ENCODE measurements at regions not wholly inside any gene's neighbourhood (a gene's known extent, or its start where the extent isn't known, plus 50 kb on each side); places are given as distances from the start of the nearest gene placed in this dataset.

DNA sequence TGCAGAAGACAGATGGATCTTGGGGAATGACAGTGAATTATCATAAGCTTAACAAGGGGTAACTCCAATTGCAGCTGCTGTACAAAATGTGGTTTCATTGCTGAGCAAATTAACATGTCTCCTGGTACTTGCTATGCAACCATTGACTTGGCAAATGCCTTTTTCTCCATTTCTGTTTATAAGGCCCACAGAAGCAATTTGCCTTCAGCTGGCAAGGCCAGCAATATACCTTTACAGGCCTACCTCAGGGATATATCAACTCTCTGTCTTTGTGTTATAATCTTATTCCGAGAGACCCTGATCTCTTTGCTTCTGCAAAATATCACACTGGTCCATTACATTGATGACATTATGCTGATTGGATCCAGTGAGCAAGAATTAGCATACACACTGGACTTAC lies 52.7 kb upstream of the KIAA0040 start:
- Histone ChIP-seq H3K9me3 (peaks cover 8 to 14% of the 10 kb centered on the region in 2 donors), H3K27me3 (no peaks in the 10 kb centered on the region), H3K4me1 (no peaks in the 10 kb centered on the region), H3K4me3 (no peak overlapping the region), H3K27ac (no peak overlapping the region), H3K36me3 (no peaks in the 10 kb centered on the region)
- TF ChIP-seq POLR2A (IDR thresholded peaks at IDR 0.05) (no peak), POLR2AphosphoS5 (IDR thresholded peaks at IDR 0.05) (no peak)
- TF ChIP-seq, protein P1, sequence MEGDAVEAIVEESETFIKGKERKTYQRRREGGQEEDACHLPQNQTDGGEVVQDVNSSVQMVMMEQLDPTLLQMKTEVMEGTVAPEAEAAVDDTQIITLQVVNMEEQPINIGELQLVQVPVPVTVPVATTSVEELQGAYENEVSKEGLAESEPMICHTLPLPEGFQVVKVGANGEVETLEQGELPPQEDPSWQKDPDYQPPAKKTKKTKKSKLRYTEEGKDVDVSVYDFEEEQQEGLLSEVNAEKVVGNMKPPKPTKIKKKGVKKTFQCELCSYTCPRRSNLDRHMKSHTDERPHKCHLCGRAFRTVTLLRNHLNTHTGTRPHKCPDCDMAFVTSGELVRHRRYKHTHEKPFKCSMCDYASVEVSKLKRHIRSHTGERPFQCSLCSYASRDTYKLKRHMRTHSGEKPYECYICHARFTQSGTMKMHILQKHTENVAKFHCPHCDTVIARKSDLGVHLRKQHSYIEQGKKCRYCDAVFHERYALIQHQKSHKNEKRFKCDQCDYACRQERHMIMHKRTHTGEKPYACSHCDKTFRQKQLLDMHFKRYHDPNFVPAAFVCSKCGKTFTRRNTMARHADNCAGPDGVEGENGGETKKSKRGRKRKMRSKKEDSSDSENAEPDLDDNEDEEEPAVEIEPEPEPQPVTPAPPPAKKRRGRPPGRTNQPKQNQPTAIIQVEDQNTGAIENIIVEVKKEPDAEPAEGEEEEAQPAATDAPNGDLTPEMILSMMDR (IDR thresholded peaks at IDR 0.05) = no peak
- DNase-seq (ENCODE audit: low spot score in 2 of 2) = no peak
- intact Hi-C loops (cut with DNase I; ENCODE audit: low total_unique reads) = no loop called here

GRCh38 chr1:175244206-175244605 lies 51.6 kb upstream of the KIAA0040 start:
- no peaks in the 10 kb centered on the region for H3K27me3 ChIP-seq
- H3K27ac ChIP-seq = no peak overlapping the region
- H3K9me3 ChIP-seq = peaks cover 8 to 14% of the 10 kb centered on the region in 2 donors
- intact Hi-C loops (cut with DNase I; ENCODE audit: low total_unique reads) = no loop called here
- no peak for DNase-seq (ENCODE audit: low spot score in 2 of 2)
- H3K36me3 ChIP-seq = no peaks in the 10 kb centered on the region
- no peak overlapping the region for H3K4me3 ChIP-seq
- H3K4me1 ChIP-seq = no peaks in the 10 kb centered on the region
- TF ChIP-seq POLR2AphosphoS5 (IDR thresholded peaks at IDR 0.05) (no peak), POLR2A (IDR thresholded peaks at IDR 0.05) (no peak)
- TF ChIP-seq, protein P1 (IDR thresholded peaks at IDR 0.05) = no peak

Measured in breast epithelium (tissue), 4 donors.